HS-27A (cell line): ENCODE measurements at regions not wholly inside any gene's neighbourhood (a gene's known extent, or its start where the extent isn't known, plus 50 kb on each side); places are given as distances from the start of the nearest gene placed in this dataset.

Experiments
- DNase-seq: peaks from one replicate; pipeline ENCODE4 v3.0.0-alpha.2; 2012; ENCODE audit warnings: low read depth, missing footprints

- DNase-seq = no peak
Observed at GRCh38 chr18:61756244-61756643, 136.6 kb downstream of the RNF152 start.

GRCh38 chr18:61755555-61755954 is 137.3 kb downstream of the RNF152 start:
- no peak for DNase-seq

- no peak for DNase-seq
Observed at GRCh38 chr18:61754039-61754583, 138.7 kb downstream of the RNF152 start.

- no peak for DNase-seq
Observed at GRCh38 chr18:61753373-61753772, 139.4 kb downstream of the RNF152 start.

- DNase-seq = no peak
Observed at GRCh38 chr18:61752973-61753372, 139.8 kb downstream of the RNF152 start.

- DNase-seq = no peak
Observed at GRCh38 chr18:61750840-61751668, 141.8 kb downstream of the RNF152 start.

GRCh38 chr18:61749546-61749945 is 143.3 kb downstream of the RNF152 start:
- DNase-seq = no peak

- no peak for DNase-seq
Observed at GRCh38 chr18:61749031-61749430, 143.8 kb downstream of the RNF152 start.

- DNase-seq = no peak
Observed at GRCh38 chr18:61748004-61748403, 144.8 kb downstream of the RNF152 start.

- DNase-seq = no peak
Observed at GRCh38 chr18:61743775-61744531, 148.9 kb downstream of the RNF152 start.

- no peak for DNase-seq
Observed at GRCh38 chr18:61742565-61743429, 150.0 kb downstream of the RNF152 start.

- no peak for DNase-seq
Observed at GRCh38 chr18:61741881-61742454, 150.8 kb downstream of the RNF152 start.

GRCh38 chr18:61738488-61738887 is 154.3 kb downstream of the RNF152 start:
- DNase-seq = no peak

GRCh38 chr18:61738042-61738441 is 154.8 kb downstream of the RNF152 start:
- no peak for DNase-seq

GRCh38 chr18:61736133-61736532 is 156.7 kb downstream of the RNF152 start:
- DNase-seq = no peak

- no peak for DNase-seq
Observed at GRCh38 chr18:61735564-61736102, 157.2 kb downstream of the RNF152 start.

GRCh38 chr18:61734396-61734795 is 158.4 kb downstream of the RNF152 start:
- DNase-seq = no peak

- no peak for DNase-seq
Observed at GRCh38 chr18:61732854-61733253, 160.0 kb downstream of the RNF152 start.

GRCh38 chr18:61731693-61732376 is 161.0 kb downstream of the RNF152 start:
- DNase-seq = no peak

- no peak for DNase-seq
Observed at GRCh38 chr18:61731178-61731577, 161.6 kb downstream of the RNF152 start.

GRCh38 chr18:61729322-61729721 is 163.5 kb downstream of the RNF152 start:
- DNase-seq = no peak
